ENCODE measurements at regions not wholly inside any gene's neighbourhood (a gene's known extent, or its start where the extent isn't known, plus 50 kb on each side); places are given as distances from the start of the nearest gene placed in this dataset.

DNA sequence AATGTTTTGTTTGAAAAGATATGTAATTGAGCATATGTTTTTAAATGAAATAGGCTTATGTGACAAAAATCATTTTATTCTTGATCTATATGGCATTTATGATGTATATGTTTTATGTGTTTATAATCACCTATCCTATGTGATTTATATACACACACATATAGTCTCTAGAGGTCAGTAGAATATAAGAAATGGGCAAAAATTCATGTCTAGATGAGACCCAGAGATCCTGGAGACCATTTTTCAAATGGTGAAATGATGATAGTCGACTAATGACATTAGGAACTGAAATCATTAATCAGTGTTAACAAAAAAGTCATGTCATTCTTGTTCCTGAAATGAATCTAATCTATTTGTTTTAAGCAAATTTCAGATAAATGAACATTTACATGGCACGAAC, 709.2 kb upstream of the WWC1 start:
- peaks cover 0 to 5% of the 10 kb centered on the region in 2 experiments; a peak in 1 of 5 replicates for H3K27me3 ChIP-seq (ENCODE audit: control insufficient read depth in 1 of 2, insufficient read depth in 2 of 2, low read length in 2 of 2)
- no peak for TF ChIP-seq NRL (CRISPR knock-in tag; IDR thresholded peaks at IDR 0.05; ENCODE audit: borderline replicate concordance)
- TF ChIP-seq ZNF619 (CRISPR knock-in tag; IDR thresholded peaks at IDR 0.05), result no peak
- no peak for TF ChIP-seq CENPT (CRISPR knock-in tag; IDR thresholded peaks at IDR 0.05; ENCODE audit: low read depth)
- TF ChIP-seq ZNF260 (CRISPR knock-in tag; IDR thresholded peaks at IDR 0.05; ENCODE audit: borderline replicate concordance, low read depth), result no peak
- no peak for TF ChIP-seq SRSF1 (optimal IDR thresholded peaks at IDR 0.05; ENCODE audit: low read depth, low read length)
- no peak overlapping the region for H3K27ac ChIP-seq (ENCODE audit: extremely low read length, insufficient read depth, low read length)
- ATAC-seq (no peak), DNase-seq (ENCODE audit: low spot score) (no peak), FAIRE-seq (no peak)
- ChIA-PET POLR2A (no interaction called here), CTCF (ENCODE audit: low intra/inter-chr PET ratio, low total read pairs) (no interaction called here)
- 1% methylated on average over 2 of the region's 2 CpGs for WGBS (ENCODE audit: low lambda C conversion rate)
- no peaks in the 10 kb centered on the region for H4K20me1 ChIP-seq (ENCODE audit: insufficient read depth, low read length)
- H3K4me3 ChIP-seq (replicated peaks in 1 of 3; ENCODE audit: insufficient read depth in 1 of 3, low read depth in 2 of 3, low read length in 3 of 3), result no peak overlapping the region
- no TSS peak for BruUV-seq (replicated peaks)
- H3K4me1 ChIP-seq (ENCODE audit: insufficient read depth, low read length), result peaks cover 9% of the 10 kb centered on the region; the same call in 1 of the 2 replicates
- H3K36me3 ChIP-seq (replicated peaks in 1 of 2; ENCODE audit: control insufficient read depth in 1 of 2, insufficient read depth in 2 of 2, low read length in 2 of 2), result no peaks in the 10 kb centered on the region
- no peak overlapping the region for H3K9ac ChIP-seq (ENCODE audit: insufficient read depth, low read depth, low read length)
- in situ Hi-C loops (cut with HindIII; ENCODE audit: extremely low pct_ligation_motif_present, low pct_unique_long_range_greater_than_20kb), result no loop called here
- H3K9me3 ChIP-seq (ENCODE audit: low read length), result no peaks in the 10 kb centered on the region
- no peak overlapping the region for H2AFZ ChIP-seq (ENCODE audit: low read length)
- H3K4me2 ChIP-seq (ENCODE audit: low read depth, low read length), result no peak overlapping the region
- no peaks in the 10 kb centered on the region for H3K79me2 ChIP-seq (ENCODE audit: insufficient read depth, low read length)
- intact Hi-C loops (cut with micrococcal nuclease; ENCODE audit: unreplicated experiment), result no loop called here

DNA sequence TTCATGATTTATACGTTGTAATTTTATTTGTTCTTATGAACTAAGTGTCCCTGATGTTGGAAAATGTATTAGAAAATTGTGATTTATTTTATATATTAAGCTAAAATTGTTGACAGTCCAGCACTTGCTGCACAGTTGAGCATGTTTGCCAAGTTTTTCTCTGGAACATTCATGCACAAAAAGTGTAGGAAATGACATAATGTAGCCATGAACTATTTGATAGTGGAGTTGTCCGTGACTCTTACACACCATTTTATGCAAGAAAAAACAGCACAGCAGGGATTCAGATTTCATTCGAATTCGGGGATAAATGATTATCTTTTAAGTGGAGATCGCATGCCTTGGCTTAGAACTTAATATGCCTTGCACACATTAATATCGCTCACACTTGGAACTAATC, 708.6 kb upstream of the WWC1 start:
- no TSS peak for BruUV-seq (replicated peaks)
- Histone ChIP-seq H3K27me3 (ENCODE audit: control insufficient read depth in 1 of 2, insufficient read depth in 2 of 2, low read length in 2 of 2) (peaks cover 0 to 1% of the 10 kb centered on the region in 2 experiments; a peak in 1 of 5 replicates), H3K4me3 (replicated peaks in 1 of 3; ENCODE audit: insufficient read depth in 1 of 3, low read depth in 2 of 3, low read length in 3 of 3) (no peak overlapping the region), H4K20me1 (ENCODE audit: insufficient read depth, low read length) (no peaks in the 10 kb centered on the region), H3K4me1 (ENCODE audit: insufficient read depth, low read length) (peaks cover 9% of the 10 kb centered on the region; the same call in 1 of the 2 replicates), H3K36me3 (replicated peaks in 1 of 2; ENCODE audit: control insufficient read depth in 1 of 2, insufficient read depth in 2 of 2, low read length in 2 of 2) (no peaks in the 10 kb centered on the region), H3K79me2 (ENCODE audit: insufficient read depth, low read length) (no peaks in the 10 kb centered on the region), H3K9ac (ENCODE audit: insufficient read depth, low read depth, low read length) (no peak overlapping the region), H2AFZ (ENCODE audit: low read length) (no peak overlapping the region), H3K27ac (ENCODE audit: extremely low read length, insufficient read depth, low read length) (no peak overlapping the region), H3K9me3 (ENCODE audit: low read length) (no peaks in the 10 kb centered on the region), H3K4me2 (ENCODE audit: low read depth, low read length) (no peak overlapping the region)
- 39% methylated on average over 6 of the region's 6 CpGs for WGBS (ENCODE audit: low lambda C conversion rate)
- ATAC-seq (no peak), DNase-seq (ENCODE audit: low spot score) (no peak), FAIRE-seq (no peak)
- in situ Hi-C loops (cut with HindIII; ENCODE audit: extremely low pct_ligation_motif_present, low pct_unique_long_range_greater_than_20kb) (no loop called here), intact Hi-C loops (cut with micrococcal nuclease; ENCODE audit: unreplicated experiment) (no loop called here)
- ChIA-PET CTCF (ENCODE audit: low intra/inter-chr PET ratio, low total read pairs) (no interaction called here), POLR2A (no interaction called here)
- TF ChIP-seq NPAS2 (CRISPR knock-in tag; IDR thresholded peaks at IDR 0.05; ENCODE audit: borderline replicate concordance) (no peak), ZNF20 (CRISPR knock-in tag; IDR thresholded peaks at IDR 0.05) (no peak), POLR2AphosphoS5 (IDR thresholded peaks at IDR 0.05; ENCODE audit: low read depth, low read length) (no peak)
- TF ChIP-seq, protein P1, sequence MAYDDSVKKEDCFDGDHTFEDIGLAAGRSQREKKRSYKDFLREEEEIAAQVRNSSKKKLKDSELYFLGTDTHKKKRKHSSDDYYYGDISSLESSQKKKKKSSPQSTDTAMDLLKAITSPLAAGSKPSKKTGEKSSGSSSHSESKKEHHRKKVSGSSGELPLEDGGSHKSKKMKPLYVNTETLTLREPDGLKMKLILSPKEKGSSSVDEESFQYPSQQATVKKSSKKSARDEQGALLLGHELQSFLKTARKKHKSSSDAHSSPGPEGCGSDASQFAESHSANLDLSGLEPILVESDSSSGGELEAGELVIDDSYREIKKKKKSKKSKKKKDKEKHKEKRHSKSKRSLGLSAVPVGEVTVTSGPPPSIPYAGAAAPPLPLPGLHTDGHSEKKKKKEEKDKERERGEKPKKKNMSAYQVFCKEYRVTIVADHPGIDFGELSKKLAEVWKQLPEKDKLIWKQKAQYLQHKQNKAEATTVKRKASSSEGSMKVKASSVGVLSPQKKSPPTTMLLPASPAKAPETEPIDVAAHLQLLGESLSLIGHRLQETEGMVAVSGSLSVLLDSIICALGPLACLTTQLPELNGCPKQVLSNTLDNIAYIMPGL (CRISPR knock-in tag; IDR thresholded peaks at IDR 0.05; ENCODE audit: borderline replicate concordance in 1 of 2, low read depth in 1 of 2), result no peak
- TF ChIP-seq, protein P2, sequence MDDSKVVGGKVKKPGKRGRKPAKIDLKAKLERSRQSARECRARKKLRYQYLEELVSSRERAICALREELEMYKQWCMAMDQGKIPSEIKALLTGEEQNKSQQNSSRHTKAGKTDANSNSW (CRISPR knock-in tag; IDR thresholded peaks at IDR 0.05; ENCODE audit: borderline replicate concordance), result no peak
- TF ChIP-seq, protein P3, sequence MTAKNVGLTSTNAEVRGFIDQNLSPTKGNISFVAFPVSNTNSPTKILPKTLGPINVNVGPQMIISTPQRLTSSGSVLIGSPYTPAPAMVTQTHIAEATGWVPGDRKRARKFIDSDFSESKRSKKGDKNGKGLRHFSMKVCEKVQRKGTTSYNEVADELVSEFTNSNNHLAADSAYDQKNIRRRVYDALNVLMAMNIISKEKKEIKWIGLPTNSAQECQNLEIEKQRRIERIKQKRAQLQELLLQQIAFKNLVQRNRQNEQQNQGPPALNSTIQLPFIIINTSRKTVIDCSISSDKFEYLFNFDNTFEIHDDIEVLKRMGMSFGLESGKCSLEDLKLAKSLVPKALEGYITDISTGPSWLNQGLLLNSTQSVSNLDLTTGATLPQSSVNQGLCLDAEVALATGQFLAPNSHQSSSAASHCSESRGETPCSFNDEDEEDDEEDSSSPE (CRISPR knock-in tag; IDR thresholded peaks at IDR 0.05), result no peak
- TF ChIP-seq, protein P4, sequence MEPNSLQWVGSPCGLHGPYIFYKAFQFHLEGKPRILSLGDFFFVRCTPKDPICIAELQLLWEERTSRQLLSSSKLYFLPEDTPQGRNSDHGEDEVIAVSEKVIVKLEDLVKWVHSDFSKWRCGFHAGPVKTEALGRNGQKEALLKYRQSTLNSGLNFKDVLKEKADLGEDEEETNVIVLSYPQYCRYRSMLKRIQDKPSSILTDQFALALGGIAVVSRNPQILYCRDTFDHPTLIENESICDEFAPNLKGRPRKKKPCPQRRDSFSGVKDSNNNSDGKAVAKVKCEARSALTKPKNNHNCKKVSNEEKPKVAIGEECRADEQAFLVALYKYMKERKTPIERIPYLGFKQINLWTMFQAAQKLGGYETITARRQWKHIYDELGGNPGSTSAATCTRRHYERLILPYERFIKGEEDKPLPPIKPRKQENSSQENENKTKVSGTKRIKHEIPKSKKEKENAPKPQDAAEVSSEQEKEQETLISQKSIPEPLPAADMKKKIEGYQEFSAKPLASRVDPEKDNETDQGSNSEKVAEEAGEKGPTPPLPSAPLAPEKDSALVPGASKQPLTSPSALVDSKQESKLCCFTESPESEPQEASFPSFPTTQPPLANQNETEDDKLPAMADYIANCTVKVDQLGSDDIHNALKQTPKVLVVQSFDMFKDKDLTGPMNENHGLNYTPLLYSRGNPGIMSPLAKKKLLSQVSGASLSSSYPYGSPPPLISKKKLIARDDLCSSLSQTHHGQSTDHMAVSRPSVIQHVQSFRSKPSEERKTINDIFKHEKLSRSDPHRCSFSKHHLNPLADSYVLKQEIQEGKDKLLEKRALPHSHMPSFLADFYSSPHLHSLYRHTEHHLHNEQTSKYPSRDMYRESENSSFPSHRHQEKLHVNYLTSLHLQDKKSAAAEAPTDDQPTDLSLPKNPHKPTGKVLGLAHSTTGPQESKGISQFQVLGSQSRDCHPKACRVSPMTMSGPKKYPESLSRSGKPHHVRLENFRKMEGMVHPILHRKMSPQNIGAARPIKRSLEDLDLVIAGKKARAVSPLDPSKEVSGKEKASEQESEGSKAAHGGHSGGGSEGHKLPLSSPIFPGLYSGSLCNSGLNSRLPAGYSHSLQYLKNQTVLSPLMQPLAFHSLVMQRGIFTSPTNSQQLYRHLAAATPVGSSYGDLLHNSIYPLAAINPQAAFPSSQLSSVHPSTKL (CRISPR knock-in tag; IDR thresholded peaks at IDR 0.05), result no peak
